Parathyroid adenoma (tissue), 2 donors: ENCODE measurements at regions not wholly inside any gene's neighbourhood (a gene's known extent, or its start where the extent isn't known, plus 50 kb on each side); places are given as distances from the start of the nearest gene placed in this dataset.

Experiments
- H2AFZ ChIP-seq: fragments of 300-600 bp; sonication (generic); one replicate; pipeline ENCODE4 v1.7.0; 2017; ENCODE audit warnings: antibody characterized with exemption, mild to moderate bottlenecking
- H3K27ac ChIP-seq: fragments of 300-600 bp; sonication (generic); one replicate; pipeline ENCODE4 v1.7.0; 2017
- H3K27me3 ChIP-seq: fragments of 300-600 bp; sonication (generic); one replicate; pipeline ENCODE4 v1.7.0; 2017; ENCODE audit warnings: low read length; ENCODE audit not compliant: control insufficient read depth, insufficient read depth
- H3K36me3 ChIP-seq: fragments of 300-600 bp; sonication (generic); one replicate; pipeline ENCODE4 v1.7.0; 2017; ENCODE audit warnings: low read length; ENCODE audit not compliant: control insufficient read depth, insufficient read depth
- H3K4me1 ChIP-seq: fragments of 300-600 bp; sonication (generic); one replicate; pipeline ENCODE4 v1.7.0; 2017; ENCODE audit warnings: control low read depth
- H3K4me2 ChIP-seq: fragments of 300-600 bp; sonication (generic); one replicate; pipeline ENCODE4 v1.7.0; 2017; ENCODE audit warnings: low read length
- H3K4me3 ChIP-seq: fragments of 300-600 bp; sonication (generic); one replicate; pipeline ENCODE4 v1.7.0; 2017; ENCODE audit warnings: low read depth, low read length
- H3K79me2 ChIP-seq: fragments of 300-600 bp; sonication (generic); one replicate; pipeline ENCODE4 v1.7.0; 2017; ENCODE audit warnings: control low read depth
- H3K9ac ChIP-seq: fragments of 300-600 bp; sonication (generic); one replicate; pipeline ENCODE4 v1.7.0; 2017; ENCODE audit warnings: mild to moderate bottlenecking
- H3K9me3 ChIP-seq: fragments of 300-600 bp; sonication (generic); one replicate; pipeline ENCODE4 v1.7.0; 2017; ENCODE audit warnings: low read length; ENCODE audit not compliant: control insufficient read depth
- TF ChIP-seq, protein P1 (sequence below): fragments of 300-600 bp; sonication (generic); IDR thresholded peaks from one replicate; pipeline ENCODE4 v1.7.0; 2017; ENCODE audit warnings: antibody characterized with exemption, mild to moderate bottlenecking
- donor health status: primary hyperparathyroidism.

DNA sequence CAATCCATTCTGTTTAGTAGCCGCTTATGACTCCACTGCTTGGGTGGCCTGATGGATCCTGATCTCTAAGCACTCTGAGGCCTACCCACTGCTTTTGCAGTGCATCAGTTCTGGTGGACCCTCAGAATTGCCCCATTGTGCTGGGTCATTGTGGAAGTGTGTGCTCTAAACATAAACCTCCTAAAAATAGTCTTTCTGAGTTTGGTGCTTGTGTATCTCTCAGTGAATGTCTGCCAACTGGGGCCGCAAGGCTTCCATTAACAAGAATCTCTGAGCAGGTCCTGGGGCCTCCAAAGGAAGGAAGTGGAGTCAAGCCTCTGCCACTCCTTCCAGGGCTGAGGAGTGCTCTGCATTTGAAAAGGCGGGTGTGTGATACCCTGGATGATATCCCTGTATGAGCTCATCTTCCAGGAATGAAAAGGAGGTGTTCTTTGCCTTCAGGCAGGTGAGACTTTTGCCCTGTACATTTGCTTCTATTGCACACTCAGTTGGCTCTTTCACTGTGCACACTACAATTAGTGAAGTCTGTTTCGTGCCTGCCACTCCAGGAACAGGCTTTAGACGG is 80.0 kb upstream of the CACNA2D3 start:
- no peaks in the 10 kb centered on the region for H3K27me3 ChIP-seq
- no peaks in the 10 kb centered on the region for H3K36me3 ChIP-seq
- H3K4me2 ChIP-seq = no peak overlapping the region
- no peaks in the 10 kb centered on the region for H3K79me2 ChIP-seq
- no peaks in the 10 kb centered on the region for H3K4me1 ChIP-seq
- H2AFZ ChIP-seq = no peak overlapping the region
- no peak overlapping the region for H3K27ac ChIP-seq
- TF ChIP-seq, protein P1, sequence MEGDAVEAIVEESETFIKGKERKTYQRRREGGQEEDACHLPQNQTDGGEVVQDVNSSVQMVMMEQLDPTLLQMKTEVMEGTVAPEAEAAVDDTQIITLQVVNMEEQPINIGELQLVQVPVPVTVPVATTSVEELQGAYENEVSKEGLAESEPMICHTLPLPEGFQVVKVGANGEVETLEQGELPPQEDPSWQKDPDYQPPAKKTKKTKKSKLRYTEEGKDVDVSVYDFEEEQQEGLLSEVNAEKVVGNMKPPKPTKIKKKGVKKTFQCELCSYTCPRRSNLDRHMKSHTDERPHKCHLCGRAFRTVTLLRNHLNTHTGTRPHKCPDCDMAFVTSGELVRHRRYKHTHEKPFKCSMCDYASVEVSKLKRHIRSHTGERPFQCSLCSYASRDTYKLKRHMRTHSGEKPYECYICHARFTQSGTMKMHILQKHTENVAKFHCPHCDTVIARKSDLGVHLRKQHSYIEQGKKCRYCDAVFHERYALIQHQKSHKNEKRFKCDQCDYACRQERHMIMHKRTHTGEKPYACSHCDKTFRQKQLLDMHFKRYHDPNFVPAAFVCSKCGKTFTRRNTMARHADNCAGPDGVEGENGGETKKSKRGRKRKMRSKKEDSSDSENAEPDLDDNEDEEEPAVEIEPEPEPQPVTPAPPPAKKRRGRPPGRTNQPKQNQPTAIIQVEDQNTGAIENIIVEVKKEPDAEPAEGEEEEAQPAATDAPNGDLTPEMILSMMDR = no peak
- H3K9ac ChIP-seq = no peak overlapping the region
- no peak overlapping the region for H3K4me3 ChIP-seq
- H3K9me3 ChIP-seq = no peaks in the 10 kb centered on the region

DNA sequence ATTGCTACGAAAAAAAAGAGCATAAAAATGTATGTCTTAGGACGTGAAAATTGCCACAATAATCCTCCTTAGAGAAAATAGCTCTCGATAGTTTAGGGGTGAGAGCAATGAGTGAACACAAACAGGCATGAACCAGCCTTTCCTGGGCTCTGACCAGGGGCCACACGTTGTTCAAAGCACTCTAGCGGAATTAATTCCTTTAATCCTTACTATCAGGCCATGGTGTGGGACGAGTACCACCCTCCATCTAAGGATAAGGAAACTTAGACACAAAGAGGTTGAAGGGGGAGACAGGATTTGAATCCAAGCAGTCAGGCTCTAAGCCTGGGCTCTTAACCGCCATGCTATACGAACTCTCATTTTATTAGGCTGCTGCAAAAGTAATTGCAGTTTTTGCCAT is 81.9 kb upstream of the CACNA2D3 start:
- H3K4me3 ChIP-seq = no peak overlapping the region
- H3K9ac ChIP-seq = no peak overlapping the region
- H3K9me3 ChIP-seq = no peaks in the 10 kb centered on the region
- H3K27ac ChIP-seq = no peak overlapping the region
- no peak overlapping the region for H2AFZ ChIP-seq
- TF ChIP-seq, protein P1 = no peak
- H3K27me3 ChIP-seq = no peaks in the 10 kb centered on the region
- no peaks in the 10 kb centered on the region for H3K4me1 ChIP-seq
- no peaks in the 10 kb centered on the region for H3K36me3 ChIP-seq
- H3K4me2 ChIP-seq = no peak overlapping the region
- H3K79me2 ChIP-seq = no peaks in the 10 kb centered on the region

DNA sequence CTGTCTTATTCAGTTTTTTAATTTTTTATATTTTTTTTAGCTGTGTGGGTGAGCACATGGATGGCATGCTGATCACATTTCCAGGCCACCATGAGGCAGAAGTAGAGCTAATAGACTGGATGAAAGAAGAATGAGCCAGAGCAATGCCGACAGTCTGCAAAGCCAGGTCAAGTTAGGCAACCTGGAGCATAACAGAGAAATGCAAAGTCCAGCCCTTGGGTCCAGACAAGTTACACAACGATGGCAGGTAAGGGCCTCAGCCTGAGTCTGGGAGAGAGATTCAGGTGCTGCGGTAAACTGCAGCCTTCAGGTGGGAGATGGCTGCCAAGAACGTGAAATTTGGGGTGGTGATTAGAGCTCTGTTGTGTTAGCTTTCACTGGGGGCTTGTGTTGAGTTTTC is 84.0 kb upstream of the CACNA2D3 start:
- TF ChIP-seq, protein P1 = no peak
- Histone ChIP-seq H3K27ac (no peak overlapping the region), H3K9me3 (no peaks in the 10 kb centered on the region), H3K27me3 (no peaks in the 10 kb centered on the region), H3K4me1 (no peaks in the 10 kb centered on the region), H3K36me3 (no peaks in the 10 kb centered on the region), H3K79me2 (no peaks in the 10 kb centered on the region), H3K4me2 (no peak overlapping the region), H3K4me3 (no peak overlapping the region), H3K9ac (no peak overlapping the region), H2AFZ (no peak overlapping the region)

DNA sequence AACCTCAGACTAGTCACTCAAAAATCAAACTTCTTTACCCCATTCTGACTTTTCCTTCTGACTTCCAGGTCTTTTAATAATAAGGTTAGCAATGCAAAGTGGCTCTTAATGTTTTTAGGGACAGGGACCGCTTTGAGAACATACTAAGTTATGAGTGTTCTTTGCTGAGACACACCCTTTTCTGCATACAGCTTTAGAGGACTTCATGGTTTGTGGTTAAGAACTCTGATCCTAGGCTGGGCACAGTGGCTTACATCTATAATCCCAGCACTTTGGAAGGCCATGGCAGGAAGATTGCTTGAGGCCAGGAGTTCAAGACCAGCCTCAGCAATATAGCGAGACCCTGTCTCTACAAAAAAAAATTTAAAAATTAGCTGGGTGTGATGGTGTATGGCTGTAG is 85.8 kb upstream of the CACNA2D3 start:
- no peak overlapping the region for H3K4me2 ChIP-seq
- H2AFZ ChIP-seq = no peak overlapping the region
- no peaks in the 10 kb centered on the region for H3K27me3 ChIP-seq
- no peaks in the 10 kb centered on the region for H3K36me3 ChIP-seq
- TF ChIP-seq, protein P1 = no peak
- no peak overlapping the region for H3K27ac ChIP-seq
- H3K4me3 ChIP-seq = no peak overlapping the region
- H3K4me1 ChIP-seq = no peaks in the 10 kb centered on the region
- no peaks in the 10 kb centered on the region for H3K9me3 ChIP-seq
- H3K79me2 ChIP-seq = no peaks in the 10 kb centered on the region
- no peak overlapping the region for H3K9ac ChIP-seq

DNA sequence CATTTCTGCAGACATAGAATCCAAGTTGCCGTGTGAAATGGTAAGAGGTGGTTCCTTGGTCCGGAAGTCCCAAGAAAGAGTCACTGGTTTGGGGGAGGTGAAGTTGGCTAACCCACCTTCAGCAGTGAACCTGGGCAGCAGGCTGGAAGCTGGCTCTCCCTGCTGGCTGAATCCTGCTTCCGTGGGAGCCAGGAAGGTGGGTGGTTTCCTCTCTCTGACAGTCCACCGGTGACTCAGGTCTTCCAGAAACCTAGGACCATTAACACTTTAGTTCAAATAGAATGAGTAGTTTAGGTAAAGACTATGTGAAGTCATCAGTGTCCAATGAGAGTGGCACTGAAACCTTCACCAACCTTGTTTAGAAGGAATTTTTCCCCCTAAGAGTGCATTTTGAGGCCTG is 87.4 kb upstream of the CACNA2D3 start:
- TF ChIP-seq, protein P1 = no peak
- no peak overlapping the region for H2AFZ ChIP-seq

More for the DNA sequence above, 87.4 kb upstream of the CACNA2D3 start:
- no peak overlapping the region for H3K4me3 ChIP-seq
- H3K79me2 ChIP-seq = no peaks in the 10 kb centered on the region
- H3K36me3 ChIP-seq = no peaks in the 10 kb centered on the region
- H3K27me3 ChIP-seq = no peaks in the 10 kb centered on the region
- no peak overlapping the region for H3K9ac ChIP-seq
- no peak overlapping the region for H3K27ac ChIP-seq
- H3K4me1 ChIP-seq = no peaks in the 10 kb centered on the region
- no peak overlapping the region for H3K4me2 ChIP-seq
- H3K9me3 ChIP-seq = no peaks in the 10 kb centered on the region
